HT-29 (cell line): ENCODE measurements at regions not wholly inside any gene's neighbourhood (a gene's known extent, or its start where the extent isn't known, plus 50 kb on each side); places are given as distances from the start of the nearest gene placed in this dataset.
"Not testable (repeated sequence)": the region's sequence is repeated elsewhere in the genome, so short reads cannot be mapped to it uniquely, and the experiment has no call there.

Experiments
- DNase-seq: peaks from one replicate; pipeline ENCODE4 v3.0.0-alpha.2; 2015; ENCODE audit warnings: low spot score

DNA sequence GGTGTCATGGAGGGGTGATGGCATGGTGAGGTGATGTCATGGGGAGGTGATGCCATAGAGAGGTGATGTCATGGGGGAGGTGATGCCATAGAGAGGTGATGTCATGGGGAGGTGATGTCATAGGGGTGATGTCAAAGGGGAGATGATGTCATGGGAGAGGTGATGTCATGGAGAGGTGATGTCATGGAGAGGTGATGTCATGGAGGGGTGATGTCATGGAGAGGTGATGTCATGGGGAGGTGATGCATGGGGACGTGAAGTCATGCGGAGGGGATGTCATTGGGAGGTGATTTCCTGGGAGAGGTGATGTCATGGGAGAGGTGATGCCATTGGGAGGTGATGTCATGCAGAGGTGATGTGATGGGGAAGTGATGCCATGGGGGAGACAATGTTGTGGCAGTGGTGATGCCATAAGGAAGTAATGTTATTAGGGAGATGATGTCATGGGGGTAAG lies 92.1 kb upstream of the C1orf174 start:
- no peak for DNase-seq

DNA sequence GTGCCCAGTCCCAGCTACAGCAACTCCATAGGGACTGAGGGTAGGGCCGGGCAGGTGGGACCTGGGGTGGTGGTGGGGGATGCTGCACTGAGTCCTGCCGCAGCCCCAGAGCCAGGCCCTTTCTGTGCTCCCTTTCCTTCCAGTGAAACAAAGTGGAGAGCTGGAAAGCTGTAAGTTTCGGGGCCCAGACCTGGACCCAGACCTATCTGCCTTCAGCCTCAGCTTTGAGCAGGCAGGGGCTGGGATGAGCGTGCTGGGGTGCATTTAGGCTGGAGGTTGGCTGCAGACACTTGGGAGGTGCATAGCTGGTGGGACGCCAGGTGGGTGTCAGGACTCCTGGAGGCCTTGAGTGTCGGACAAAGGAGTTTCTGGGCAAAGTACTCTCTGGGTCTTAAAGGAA lies 92.7 kb upstream of the C1orf174 start:
- DNase-seq, result no peak

DNA sequence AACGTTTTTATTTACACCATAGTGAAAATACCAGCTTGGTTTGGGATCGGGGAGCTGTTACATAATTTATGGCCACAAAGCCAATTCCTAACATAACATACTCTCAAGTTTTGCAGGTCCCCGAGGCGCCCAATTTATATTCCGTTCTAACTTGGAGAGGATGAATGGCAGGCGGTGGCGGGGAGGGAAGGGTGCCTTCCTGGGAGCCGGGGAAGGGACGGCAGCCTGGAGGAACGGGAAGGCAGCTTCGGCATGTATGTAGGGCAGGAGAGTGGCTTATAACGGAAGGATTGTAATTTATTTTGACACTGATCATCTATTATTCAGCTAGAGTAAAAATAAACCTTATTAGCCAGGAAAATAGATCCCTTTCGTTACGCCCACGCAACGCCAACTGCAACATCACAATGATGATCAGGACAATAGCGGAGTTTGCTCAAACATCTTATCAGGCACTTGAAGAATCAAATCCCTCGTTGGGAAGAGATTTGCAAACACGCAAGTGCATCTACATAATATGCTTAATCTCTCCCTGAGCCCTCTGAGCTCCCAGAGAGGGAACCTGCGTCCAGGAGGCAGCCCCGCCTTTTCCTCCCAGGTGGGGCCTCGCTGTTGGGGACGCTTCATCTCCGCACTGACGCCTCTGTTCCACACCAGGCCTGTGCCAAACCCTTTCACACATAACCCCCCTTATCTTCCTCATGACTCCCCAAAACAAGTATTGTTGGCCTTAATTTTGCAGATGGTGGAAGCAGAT lies 93.7 kb upstream of the C1orf174 start:
- no peak for DNase-seq

DNA sequence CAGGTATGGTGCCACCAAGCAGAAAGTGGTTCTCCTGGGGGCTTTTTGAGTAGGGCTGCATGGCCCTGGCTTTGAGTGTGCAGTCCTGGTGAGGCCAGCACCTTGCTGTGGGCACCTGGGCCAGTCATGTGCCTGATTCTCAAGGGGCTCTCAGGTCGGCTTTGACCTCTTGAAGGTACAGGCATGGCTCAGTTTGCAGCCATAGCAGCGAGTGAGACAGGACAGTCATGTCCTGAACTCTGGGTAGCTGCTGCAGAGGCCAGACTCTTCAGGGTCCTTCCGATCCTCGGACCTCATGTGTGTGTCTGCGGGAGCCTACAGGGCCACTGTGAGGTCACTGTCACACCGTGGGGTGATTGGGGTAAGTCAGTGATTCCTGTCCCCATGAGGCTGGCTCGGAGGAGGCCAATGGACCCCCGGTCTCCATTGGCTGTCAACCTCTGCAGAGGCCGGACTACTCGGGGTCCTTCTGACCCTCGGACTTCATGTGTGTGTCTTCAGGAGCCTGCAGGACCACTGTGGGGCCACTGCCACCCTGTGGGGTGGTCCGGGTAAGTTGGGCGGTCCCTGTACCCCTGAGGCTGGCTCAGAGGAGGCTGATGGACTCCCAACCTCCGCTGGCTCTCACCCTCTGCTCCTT lies 95.2 kb upstream of the C1orf174 start:
- DNase-seq, result no peak

DNA sequence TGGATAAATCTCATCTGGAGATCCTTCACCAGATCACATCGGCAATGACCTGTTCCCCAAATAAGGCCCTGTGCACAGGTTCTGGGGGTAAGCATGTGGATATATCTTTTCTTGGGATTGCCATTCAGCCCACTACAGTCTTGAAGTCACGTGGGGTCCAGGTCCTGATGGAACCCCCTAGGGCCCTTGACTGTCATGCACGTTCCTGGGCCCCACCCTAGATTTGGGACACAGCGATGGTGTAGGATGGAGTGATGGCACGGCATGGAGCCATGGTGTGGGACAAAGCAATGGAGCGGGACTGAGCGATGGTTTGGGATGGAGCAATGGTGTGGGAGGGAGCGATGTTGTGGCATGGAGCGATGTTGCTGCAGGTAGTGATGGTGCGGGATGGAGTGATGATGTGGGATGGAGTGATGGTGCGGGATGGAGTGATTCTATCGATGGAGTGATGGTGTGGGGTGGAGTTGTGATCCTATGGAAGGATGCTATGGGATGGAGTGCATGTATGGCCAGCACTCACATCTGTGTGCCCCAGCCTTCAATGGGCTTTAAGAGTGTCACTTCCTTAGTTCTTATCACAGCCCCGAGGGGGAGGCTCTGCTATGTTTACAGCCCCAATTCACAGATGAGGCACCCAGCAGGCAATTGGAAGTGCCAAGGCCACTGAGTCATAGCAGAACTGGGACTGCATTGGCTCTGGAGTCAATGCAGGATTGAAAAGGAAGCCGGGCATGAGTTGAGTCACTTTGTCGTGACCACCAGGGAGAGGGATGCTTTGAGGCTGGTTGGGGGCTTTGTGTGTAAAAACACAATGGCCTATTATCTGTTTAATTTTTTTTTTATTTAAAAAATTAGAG lies 97.0 kb upstream of the C1orf174 start:
- no peak for DNase-seq

DNA sequence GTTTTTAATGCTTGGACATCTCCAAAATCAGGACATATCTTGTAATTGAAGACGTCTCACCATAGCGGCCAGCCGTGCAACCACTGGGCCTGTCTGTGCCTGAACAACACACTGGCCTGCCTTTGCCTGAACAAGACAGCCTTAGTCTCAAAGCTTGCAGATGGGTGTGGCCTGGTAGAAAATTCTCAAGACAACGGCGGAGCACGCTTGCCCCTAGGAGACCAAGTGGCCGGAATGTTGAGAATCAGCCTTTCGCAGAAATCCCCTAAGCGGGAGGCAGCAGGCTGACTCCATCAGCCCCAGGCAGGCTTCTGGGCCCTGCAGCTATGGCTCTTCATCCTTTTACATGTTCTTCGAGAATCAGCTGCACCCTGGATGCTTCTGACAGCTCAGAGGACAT lies 98.0 kb upstream of the C1orf174 start:
- DNase-seq, result no peak

DNA sequence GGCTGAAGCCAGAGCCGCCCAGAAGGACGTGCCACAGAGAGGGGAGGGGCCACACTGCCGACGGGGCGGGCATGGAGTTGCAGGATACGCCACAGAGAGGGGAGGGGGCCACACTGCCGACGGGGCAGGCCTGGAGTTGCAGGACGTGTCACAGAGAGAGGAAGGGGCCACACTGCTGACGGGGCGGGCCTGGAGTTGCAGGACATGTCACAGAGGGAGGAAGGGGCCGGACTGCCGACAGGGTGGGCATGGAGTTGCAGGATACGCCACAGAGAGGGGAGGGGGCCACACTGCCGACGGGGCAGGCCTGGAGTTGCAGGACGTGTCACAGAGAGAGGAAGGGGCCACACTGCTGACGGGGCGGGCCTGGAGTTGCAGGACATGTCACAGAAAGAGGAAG lies 99.4 kb upstream of the C1orf174 start:
- DNase-seq, result not testable (repeated sequence)

DNA sequence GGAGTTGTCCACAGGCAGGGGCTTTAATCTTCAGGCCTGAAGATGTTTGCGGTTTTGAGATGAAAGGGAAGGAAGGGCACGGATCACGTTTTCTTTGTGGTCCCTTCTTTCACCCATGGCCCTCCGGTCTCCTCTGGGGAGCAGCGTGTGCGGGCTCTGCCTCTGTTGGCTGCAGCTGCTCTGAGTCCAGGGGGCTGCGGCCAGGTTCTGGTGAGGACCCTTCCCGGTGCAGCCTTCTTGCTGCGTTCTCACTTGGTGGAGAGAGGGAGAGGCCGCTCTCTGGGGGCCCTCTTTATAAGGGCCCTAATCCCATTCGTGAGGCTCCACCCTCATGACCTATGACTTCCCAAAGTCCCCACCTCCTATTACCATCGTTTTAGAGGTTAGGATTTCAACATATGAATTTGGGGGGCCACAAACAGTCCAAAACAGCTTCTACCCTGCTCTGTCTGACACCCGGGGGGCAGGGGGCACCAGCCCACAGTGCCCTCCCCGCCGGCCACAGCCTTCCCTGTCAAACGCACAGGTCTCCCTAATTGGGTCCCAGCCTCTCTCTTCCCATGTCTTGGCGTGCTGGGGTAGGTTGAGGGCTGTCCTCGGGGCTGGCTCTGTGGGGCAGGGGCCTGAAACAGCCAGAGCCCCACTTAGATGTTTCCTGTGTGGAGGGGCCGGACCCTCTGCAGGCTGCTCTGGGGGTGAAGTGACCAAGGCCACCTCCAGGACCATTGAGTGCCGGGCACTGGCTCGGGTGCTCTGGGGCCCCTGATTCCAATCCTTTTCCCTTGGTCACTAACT lies 100.1 kb upstream of the C1orf174 start:
- no peak for DNase-seq

DNA sequence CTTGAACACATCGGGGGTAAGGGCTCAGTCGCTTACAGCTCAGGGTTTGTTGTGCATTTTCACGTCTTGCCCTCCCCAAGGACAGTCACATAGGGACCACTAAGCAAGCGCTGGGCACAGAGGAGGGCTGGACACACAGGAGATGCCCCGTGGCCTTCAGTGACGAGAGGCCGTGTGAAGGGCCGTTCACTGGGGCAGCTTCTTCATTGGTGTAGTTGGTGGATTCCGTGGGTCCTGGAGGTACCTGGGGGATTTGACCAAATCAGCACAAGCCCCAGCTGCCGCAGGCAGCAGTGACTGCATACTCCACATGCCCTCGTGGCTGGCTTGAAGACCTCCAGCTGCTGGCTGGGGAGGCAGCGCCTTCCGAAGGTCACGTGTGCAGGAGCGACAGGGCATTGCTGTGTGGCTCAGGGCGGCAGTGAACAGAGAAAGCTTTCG lies 100.8 kb upstream of the C1orf174 start:
- DNase-seq, result no peak

DNA sequence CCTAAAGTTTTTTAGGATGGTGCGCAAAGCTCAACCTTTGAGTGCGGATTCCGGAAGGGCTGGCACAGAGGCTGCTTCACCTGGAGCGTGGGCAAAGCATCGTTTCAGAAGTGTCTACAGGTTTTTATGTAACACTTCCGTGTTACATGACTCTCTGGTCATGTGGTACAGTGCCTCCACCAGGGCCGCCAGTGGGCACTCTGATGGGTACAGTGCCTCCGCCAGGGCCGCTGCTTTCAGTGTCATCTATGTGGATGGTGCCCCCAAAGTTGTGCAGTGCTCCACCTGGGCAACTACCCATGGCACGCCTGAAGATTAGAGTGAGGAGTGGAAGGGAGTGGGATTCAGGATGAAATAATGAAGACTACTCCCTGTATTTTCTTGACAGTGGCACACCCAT lies 101.4 kb upstream of the C1orf174 start:
- DNase-seq, result no peak

DNA sequence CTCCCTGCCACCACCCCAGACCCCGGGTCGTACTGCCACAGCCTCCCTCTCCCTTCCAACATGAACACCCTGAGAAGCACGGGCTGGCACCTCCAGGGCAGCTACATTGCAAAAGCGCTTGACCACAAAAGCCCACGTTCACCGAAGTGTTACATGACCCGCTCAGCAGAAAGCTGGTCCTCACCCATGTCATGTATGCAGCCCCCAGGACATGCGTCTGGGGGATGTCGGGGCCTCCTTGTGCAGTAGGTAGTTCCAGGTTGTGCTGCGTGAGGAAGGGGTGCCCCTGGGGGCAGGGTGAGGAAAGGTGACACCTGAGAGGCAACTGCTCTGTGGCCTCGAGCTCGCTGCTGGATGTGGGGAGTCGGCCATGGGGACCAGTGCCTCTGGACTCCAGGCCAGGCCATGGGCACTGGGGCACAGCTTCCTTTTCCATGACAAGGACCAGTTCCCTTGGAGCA lies 102.0 kb upstream of the C1orf174 start:
- no peak for DNase-seq

DNA sequence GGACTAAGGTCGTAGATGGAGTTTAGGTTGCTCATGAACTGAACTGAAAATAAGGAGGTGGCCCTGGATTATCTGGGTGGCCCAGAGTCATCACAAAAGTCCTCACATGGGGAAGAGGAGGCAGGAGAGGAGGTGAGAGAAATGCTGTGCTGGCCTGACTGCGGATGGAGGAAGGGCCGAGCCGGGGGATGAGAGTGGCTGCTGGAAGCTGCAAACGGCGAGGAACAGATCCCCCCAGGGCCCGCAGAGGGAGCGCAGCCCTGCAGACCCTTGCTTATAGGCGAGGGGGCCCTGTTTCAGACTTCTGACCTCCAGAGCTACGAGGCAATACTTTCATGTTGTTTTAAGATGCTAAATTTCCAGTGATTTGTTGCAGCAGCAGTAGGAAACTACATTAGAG lies 102.7 kb upstream of the C1orf174 start:
- DNase-seq, result no peak

DNA sequence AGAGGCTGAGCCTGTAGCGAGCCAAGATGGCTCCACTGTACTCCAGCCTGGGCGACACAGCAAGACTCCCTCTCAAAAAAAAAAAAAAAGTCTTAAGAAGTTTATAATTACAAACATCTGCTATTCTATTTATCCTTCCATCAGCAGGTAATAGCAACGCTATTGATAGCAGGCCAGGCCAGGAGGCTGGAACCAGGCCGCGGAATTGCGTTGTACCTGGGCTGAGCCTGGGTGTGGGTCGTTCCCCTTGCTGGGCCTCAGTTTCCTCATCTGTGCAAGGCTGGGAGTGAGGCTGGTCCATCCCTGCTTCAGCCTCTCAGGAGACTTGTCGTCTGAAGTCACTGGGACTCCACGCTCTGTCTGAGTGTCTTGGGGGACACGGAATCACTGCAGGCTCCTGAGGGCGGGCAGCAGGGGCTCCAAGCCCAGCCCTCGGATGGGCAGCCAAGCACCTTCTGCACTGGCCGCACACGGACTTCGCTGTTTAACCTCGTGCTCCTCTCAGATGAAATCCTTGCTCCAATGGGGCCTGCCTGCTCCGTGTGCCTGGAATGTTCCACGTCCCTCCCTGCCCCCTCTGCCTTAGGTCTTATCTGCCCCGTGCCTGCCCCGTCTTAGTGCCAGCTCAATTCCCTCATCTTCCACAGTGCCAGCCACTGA lies 103.9 kb upstream of the C1orf174 start:
- no peak for DNase-seq

DNA sequence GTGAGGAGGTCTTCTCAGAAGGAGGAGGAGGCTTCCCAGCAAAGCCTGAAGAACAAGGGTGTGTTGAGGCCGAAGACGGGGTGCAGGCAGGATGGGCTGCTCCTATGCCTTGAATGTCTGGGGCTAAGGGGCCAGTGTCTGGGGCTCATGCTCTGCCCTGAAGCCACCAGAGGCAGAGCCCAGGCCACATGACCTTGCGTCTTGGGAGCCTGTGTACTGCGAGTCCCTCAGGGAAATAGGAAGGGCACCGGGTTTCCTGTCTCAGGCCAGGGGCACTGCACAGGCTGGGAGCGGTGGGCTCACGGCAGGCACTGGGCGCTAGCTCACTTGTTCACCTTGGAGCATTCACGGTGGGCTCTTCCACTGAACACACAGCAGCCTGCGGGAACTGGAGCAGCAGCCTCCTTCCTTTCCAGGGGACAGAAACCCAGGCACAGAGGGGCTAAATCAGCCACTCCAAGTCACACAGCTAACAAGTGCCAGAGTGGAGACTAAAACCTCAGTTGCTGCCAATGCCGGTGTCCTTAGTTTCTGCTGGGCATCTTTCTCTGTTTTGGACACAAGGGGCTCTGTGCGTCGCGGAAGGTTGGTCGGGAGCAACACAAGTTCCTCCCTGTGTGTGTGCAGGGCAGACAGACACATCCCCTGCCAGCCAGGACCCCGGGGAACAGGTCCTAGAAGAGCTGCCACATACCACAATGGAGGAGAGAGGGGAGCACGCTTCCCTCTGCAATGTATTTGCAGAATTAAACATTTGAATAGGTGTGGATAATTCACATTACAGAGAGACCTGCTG lies 104.8 kb upstream of the C1orf174 start:
- no peak for DNase-seq

DNA sequence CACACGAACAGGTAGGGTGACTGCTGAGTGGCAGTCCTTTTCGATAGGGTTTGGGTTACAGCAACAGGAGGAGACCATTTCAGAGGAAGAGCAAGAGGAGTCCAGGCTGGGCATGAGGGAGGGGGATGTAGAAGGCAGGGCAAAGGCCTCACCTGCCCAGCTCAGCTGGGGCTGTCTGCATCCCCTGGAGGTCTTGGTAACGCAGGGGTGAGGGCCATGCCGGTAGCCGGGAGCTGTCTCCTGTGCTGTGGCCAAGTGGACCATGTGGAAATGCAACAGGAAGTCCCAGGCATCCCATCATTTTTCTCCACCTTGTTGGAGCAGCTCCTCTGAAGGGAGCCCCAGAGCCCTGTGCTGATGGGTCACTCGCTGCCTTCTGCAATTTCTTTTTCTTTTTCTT lies 105.4 kb upstream of the C1orf174 start:
- DNase-seq, result no peak

DNA sequence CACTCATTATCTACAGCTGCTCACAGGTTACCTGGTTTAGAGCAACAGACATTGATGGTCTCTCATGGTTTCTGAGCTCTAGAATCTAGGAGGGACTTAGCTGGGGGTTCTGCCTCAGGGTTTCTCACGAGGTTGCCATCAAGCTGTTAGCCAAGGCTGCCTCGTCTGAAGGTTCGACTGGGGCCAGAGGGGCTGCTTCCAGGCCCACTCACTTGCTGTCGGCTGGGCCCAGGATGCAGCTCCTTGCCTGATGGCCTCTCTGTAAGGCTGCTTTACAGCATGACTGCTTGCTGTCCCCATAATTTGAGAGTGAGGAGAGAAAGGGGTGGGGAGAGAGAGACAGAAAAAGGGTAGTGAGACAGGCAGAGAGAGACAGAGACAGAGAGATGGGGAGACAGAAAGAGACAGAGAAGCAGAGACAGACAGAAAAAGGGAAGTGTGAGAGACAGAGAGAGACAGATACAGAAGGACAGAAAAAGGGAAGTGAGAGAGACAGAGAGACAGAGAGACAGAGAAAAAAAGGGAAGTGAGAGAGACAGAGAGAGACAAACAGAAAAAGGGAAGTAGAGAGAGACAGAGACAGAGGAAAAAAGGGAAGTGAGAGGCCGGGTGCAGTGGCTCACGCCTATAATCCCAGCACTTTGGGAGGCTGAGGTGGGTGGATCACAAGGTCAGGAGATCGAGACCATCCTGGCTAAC lies 106.8 kb upstream of the C1orf174 start:
- DNase-seq, result no peak

DNA sequence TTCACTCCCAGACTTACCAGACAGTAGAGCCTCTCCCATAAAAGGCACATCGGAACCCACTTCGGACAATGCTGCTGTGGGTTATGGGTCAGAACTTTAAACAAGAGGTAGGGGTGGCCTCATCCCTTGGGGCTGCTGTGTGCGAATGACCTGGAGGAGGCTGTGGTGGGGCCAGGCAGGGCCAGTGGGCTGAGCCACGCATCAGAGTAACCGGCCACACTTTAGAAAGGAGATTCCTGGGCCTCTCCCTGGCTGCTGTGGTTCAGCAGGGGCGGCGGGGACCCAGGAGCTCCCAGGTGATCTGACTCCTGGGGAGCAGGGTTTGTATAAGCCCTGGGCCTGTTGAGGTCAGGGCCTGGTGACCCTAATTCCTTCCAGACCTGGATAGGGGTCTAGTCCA lies 110.2 kb upstream of the C1orf174 start:
- DNase-seq, result no peak

DNA sequence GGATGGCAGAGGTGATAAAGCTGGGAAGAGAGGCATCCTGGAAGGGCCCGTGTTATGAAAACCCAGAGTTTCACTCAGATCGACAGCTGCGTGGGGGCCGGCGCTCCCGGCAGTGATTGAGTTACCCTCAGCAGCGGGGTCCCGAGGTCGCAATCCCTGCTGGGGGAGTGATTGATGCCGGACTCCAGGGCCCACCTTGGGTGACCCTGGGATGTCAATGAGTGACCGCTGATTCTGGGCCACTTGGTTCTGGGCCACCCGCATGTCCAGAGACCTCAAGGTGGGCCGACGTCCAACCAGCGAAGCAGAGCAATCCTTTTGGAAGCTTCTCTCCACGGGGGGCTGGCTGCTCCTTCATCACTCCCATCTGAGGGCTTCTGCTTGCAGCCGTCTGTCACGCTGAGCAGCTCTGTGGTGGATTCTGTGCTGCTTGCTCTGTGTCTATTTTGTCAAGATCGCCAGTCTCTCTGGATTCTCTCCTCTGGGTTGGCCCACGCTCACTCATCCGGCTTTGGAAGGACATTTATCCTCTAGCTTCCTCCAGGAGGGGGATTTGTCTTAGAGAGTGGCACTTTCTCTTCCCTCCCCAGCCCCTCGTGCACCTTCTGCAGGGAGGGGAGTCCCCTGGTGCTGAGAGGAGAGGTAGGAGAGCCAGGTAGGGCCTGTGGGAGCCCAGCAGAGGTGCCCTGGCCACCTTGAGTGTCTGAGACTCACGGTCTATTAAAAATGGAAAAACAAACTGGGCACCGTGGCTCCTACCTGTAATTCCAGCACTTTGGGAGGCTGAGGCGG lies 110.9 kb upstream of the C1orf174 start:
- DNase-seq, result no peak
